ENCODE measurements at regions not wholly inside any gene's neighbourhood (a gene's known extent, or its start where the extent isn't known, plus 50 kb on each side); places are given as distances from the start of the nearest gene placed in this dataset.

DNA sequence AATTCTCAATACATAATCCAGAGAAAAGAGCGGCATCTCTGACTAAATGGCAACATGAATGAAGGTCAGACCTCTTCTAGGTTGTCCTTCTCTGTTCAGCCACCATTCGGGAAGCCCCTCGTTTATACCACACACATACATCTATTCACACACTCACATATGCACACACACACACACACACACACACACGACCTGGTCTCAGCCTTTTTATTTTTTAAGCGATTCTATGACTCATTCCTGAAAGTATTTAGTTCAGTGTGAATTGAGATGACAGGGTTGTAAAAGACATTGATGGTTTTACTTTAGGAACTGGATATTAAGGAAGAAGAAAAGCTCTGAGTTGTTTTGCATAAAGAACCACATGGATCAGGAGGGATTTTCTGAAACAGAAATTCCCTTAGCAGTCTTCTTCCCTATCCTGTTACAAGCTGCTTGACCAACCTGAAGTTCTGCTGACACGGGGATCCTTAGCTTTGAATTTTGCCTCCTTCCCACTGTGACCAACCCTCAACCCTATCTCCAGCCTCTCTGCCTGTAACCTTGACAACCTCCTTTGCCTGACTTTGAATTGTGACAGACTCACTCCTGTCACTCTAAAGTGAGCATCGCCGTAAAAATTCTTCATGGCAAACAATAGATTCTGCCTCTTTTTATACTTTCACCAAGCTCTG, 383.1 kb upstream of the ESRRG start:
- TF ChIP-seq, protein P1, sequence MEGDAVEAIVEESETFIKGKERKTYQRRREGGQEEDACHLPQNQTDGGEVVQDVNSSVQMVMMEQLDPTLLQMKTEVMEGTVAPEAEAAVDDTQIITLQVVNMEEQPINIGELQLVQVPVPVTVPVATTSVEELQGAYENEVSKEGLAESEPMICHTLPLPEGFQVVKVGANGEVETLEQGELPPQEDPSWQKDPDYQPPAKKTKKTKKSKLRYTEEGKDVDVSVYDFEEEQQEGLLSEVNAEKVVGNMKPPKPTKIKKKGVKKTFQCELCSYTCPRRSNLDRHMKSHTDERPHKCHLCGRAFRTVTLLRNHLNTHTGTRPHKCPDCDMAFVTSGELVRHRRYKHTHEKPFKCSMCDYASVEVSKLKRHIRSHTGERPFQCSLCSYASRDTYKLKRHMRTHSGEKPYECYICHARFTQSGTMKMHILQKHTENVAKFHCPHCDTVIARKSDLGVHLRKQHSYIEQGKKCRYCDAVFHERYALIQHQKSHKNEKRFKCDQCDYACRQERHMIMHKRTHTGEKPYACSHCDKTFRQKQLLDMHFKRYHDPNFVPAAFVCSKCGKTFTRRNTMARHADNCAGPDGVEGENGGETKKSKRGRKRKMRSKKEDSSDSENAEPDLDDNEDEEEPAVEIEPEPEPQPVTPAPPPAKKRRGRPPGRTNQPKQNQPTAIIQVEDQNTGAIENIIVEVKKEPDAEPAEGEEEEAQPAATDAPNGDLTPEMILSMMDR (IDR thresholded peaks at IDR 0.05 in 4 of 5, conservative IDR thresholded peaks at IDR 0.05 in 1 of 5) = no peak
- no peak for TF ChIP-seq POLR2A (IDR thresholded peaks at IDR 0.05)
